Spleen (tissue), 11 donors: ENCODE measurements at regions not wholly inside any gene's neighbourhood (a gene's known extent, or its start where the extent isn't known, plus 50 kb on each side); places are given as distances from the start of the nearest gene placed in this dataset.
A peak's percentile ranks its signal among the peaks of the same experiment; 100 is the strongest.

Experiments
- DNase-seq: peaks from one replicate; pipeline ENCODE4 v3.0.0-alpha.2; 2020
- H3K27ac ChIP-seq, 8 donors: fragments of 200-600 bp; sonication (generic) in 7 of 8; 1 replicate in 4 of 8; 2 replicates in 4 of 8; pipeline versions ENCODE4 v1.5.0 to v1.8.0; 2016 to 2021; ENCODE audit warnings: inconsistent platforms in 4 of 8, mild to moderate bottlenecking in 4 of 8, moderate library complexity in 1 of 8
- H3K27me3 ChIP-seq, 7 donors: fragments of 200-600 bp; sonication (generic) in 6 of 7; replicated peaks in 1 of 7; 1 replicate in 4 of 7; 2 replicates in 3 of 7; pipeline versions ENCODE4 v1.5.0 to v1.8.0; 2016 to 2021; ENCODE audit warnings: inconsistent platforms in 3 of 7, mild to moderate bottlenecking in 1 of 7
- H3K36me3 ChIP-seq, 6 donors: fragments of 200-600 bp; sonication (generic) in 5 of 6; 1 replicate in 4 of 6; 2 replicates in 2 of 6; pipeline versions ENCODE4 v1.5.0 to v1.8.0; 2016 to 2021; ENCODE audit warnings: inconsistent platforms in 2 of 6
- H3K4me1 ChIP-seq, 6 donors: fragments of 200-600 bp; sonication (generic) in 5 of 6; 1 replicate in 3 of 6; 2 replicates in 3 of 6; pipeline versions ENCODE4 v1.5.0 to v1.8.0; 2016 to 2021; ENCODE audit warnings: inconsistent platforms in 3 of 6
- H3K4me3 ChIP-seq, 8 donors: fragments of 200-600 bp; sonication (generic) in 7 of 8; 1 replicate in 4 of 8; 2 replicates in 4 of 8; pipeline versions ENCODE4 v1.5.0 to v1.8.0; 2016 to 2021; ENCODE audit warnings: inconsistent platforms in 4 of 8, mild to moderate bottlenecking in 4 of 8, moderate library complexity in 2 of 8
- H3K9me3 ChIP-seq, 8 donors: fragments of 200-600 bp; sonication (generic) in 7 of 8; 1 replicate in 4 of 8; 2 replicates in 4 of 8; pipeline versions ENCODE4 v1.5.0 to v1.8.0; 2016 to 2021; ENCODE audit warnings: inconsistent platforms in 4 of 8
- POLR2A ChIP-seq, 3 donors: fragments of 450-650 bp; IDR thresholded peaks; one replicate each; pipeline ENCODE4 v1.5.1; 2017; ENCODE audit warnings: antibody characterized with exemption in 3 of 3, mild to moderate bottlenecking in 1 of 3
- POLR2AphosphoS5 ChIP-seq, 3 donors: sonication (generic); formaldehyde crosslinking; IDR thresholded peaks; one replicate each; pipeline ENCODE4 v1.5.1; 2017; ENCODE audit warnings: antibody characterized with exemption in 3 of 3
- WGBS, 5 donors: extraction: QIAGEN DNeasy Blood & Tissue Kit in 3 of 5; methylation state at CpG; one replicate each; pipeline versions ENCODE4 v1.1.5 to v1.1.7; 2013 to 2018; 5-methylcytosine and 5-hydroxymethylcytosine counted together
- intact Hi-C: fragments of 100-400 bp; cut with DNase I; formaldehyde crosslinking; loops from one replicate; pipeline ENCODE4 v1.15.0; 2023; ENCODE audit warnings: low total_unique reads
- TF ChIP-seq, protein P1 (sequence below), 11 experiments: fragments of 200-600 bp in 7 of 11; fragments of 450-650 bp in 4 of 11; sonication (generic) in 4 of 11; IDR thresholded peaks in 8 of 11; conservative IDR thresholded peaks in 3 of 11; 1 replicate in 7 of 11; 2 replicates in 4 of 11; pipeline versions ENCODE4 v1.4.0 to v1.8.0; 2016 to 2021; ENCODE audit warnings: antibody characterized with exemption in 11 of 11, inconsistent platforms in 4 of 11, mild to moderate bottlenecking in 1 of 11
- donor health status: healthy with polysubstance abuse.
- donor health status: DM: no; HTN: no; CAD: no; lungs with moderate emphysema.
- donor health status: DM: no; HTN: no; CAD: no.
- donor health status: Bipolar disorder and iron deficiency.
- donor health status: healthy.
- donor health status: DM: no; HTN: no; CAD: no.
- donor health status: DM: yes; HTN: yes; CAD: no.

DNA sequence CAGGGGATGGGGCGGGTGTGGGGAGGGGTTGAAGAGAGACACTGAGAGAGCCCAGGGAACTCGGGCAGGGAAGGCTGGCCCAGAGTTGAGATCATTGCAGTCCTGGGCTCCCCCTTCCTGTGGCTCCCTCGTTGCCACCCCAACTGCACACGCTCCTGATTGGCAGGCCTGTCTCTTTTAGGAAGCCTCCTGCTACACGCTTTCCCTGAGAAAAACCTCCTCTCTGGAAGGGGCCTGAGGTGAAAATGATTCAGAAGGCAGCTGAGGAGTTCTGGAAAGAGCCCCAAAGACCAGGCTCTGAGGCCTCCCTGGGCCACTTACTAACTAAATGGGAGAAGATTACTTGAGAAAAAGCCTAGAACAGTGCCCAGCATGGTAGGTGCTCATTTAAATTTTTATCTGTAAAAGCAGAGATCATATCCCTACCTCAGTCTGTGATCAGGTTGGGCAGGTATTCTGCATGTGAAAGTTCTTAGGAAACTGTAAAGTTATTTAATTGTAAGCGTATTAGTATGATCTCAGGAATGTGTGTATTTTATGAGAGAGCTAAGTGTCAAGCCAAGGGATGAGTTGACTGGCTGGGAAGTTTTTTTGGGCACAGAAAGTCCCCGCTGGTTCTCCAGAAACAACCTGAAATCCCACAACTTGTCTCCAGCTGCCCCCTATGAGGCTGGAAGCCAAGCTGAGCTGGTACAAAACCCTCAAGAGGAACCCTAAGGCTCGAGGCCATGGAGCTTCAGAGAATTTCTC lies 65.2 kb upstream of the EPS8L3 start:
- peaks cover 2 to 37% (median 20%) of the 10 kb centered on the region in 6 donors for H3K4me1 ChIP-seq
- no peak overlapping the region for H3K4me3 ChIP-seq
- intact Hi-C loops: no loop called here
- no peak for DNase-seq
- H3K9me3 ChIP-seq: peaks cover 0 to 14% (median 3%) of the 10 kb centered on the region in 8 donors
- TF ChIP-seq POLR2A (IDR thresholded peaks at IDR 0.05) (no peak), POLR2AphosphoS5 (IDR thresholded peaks at IDR 0.05) (no peak)
- TF ChIP-seq, protein P1, sequence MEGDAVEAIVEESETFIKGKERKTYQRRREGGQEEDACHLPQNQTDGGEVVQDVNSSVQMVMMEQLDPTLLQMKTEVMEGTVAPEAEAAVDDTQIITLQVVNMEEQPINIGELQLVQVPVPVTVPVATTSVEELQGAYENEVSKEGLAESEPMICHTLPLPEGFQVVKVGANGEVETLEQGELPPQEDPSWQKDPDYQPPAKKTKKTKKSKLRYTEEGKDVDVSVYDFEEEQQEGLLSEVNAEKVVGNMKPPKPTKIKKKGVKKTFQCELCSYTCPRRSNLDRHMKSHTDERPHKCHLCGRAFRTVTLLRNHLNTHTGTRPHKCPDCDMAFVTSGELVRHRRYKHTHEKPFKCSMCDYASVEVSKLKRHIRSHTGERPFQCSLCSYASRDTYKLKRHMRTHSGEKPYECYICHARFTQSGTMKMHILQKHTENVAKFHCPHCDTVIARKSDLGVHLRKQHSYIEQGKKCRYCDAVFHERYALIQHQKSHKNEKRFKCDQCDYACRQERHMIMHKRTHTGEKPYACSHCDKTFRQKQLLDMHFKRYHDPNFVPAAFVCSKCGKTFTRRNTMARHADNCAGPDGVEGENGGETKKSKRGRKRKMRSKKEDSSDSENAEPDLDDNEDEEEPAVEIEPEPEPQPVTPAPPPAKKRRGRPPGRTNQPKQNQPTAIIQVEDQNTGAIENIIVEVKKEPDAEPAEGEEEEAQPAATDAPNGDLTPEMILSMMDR (IDR thresholded peaks at IDR 0.05 in 8 of 11, conservative IDR thresholded peaks at IDR 0.05 in 3 of 11): no peak
- no peak overlapping the region for H3K27ac ChIP-seq
- H3K36me3 ChIP-seq: no peaks in the 10 kb centered on the region
- no peaks in the 10 kb centered on the region for H3K27me3 ChIP-seq
- WGBS, 5 donors: 84 to 90% (median 86%) methylated on average over 8 of the region's 8 CpGs

DNA sequence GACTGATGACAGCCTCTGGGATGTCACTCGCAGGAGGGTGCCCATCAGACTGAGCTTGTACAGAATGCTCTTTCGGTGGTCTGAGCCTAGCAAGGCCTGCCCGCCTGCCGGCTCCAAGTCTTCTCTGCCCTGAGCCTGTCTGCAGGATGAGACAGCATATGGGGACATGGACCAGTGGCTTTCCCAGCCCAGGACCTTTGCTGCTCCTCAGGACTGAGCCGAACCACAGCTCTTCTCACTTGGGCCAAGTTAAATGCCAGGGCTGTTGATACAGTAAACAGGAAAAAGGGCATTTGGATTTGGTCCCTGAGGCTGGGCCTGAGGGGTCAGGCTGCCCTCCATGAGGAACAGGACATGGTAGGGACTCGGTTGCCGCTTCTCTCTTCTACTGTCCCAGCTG lies 64.3 kb upstream of the EPS8L3 start:
- H3K27ac ChIP-seq: no peak overlapping the region
- H3K4me3 ChIP-seq: no peak overlapping the region
- no peaks in the 10 kb centered on the region for H3K36me3 ChIP-seq
- intact Hi-C loops: no loop called here
- TF ChIP-seq POLR2A (IDR thresholded peaks at IDR 0.05): no peak
- TF ChIP-seq, protein P1 (IDR thresholded peaks at IDR 0.05 in 8 of 11, conservative IDR thresholded peaks at IDR 0.05 in 3 of 11): no peak
- TF ChIP-seq POLR2AphosphoS5 (IDR thresholded peaks at IDR 0.05): no peak
- H3K27me3 ChIP-seq: no peaks in the 10 kb centered on the region
- DNase-seq: no peak
- H3K4me1 ChIP-seq: peaks cover 4 to 46% (median 28%) of the 10 kb centered on the region in 6 donors
- H3K9me3 ChIP-seq: peaks cover 0 to 14% (median 3%) of the 10 kb centered on the region in 8 donors
- 89 to 98% (median 96%) methylated on average over 5 to 7 of the region's 7 CpGs for WGBS, 5 donors

DNA sequence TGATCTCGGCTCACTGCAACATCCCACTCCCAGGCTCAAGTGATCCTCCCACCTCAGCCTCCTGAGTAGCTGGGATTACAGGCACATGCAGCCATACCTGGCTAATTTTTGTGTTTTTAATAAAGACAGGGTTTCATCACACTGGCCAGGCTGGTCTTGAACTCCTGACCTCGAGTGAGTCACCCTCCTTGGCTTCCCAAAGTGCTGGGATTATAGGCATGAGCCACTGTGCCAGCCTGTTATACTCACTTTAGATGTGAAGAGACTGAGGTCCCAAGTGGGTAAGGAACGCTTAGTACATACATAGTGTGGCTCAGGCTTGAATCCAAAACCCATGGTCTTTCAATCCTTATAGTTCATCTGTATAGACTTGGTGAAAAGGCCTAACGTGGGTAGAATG lies 63.7 kb upstream of the EPS8L3 start:
- Histone ChIP-seq H3K9me3 (peaks cover 0 to 12% (median 3%) of the 10 kb centered on the region in 8 donors), H3K36me3 (no peaks in the 10 kb centered on the region), H3K4me3 (no peak overlapping the region), H3K27me3 (no peaks in the 10 kb centered on the region), H3K4me1 (peaks cover 4 to 51% (median 33%) of the 10 kb centered on the region in 6 donors), H3K27ac (no peak overlapping the region)
- 64 to 93% (median 88%) methylated on average over 4 of the region's 4 CpGs for WGBS, 5 donors
- TF ChIP-seq POLR2A (IDR thresholded peaks at IDR 0.05) (no peak), POLR2AphosphoS5 (IDR thresholded peaks at IDR 0.05) (no peak)
- TF ChIP-seq, protein P1 (IDR thresholded peaks at IDR 0.05 in 8 of 11, conservative IDR thresholded peaks at IDR 0.05 in 3 of 11): no peak
- intact Hi-C loops: no loop called here
- no peak for DNase-seq

DNA sequence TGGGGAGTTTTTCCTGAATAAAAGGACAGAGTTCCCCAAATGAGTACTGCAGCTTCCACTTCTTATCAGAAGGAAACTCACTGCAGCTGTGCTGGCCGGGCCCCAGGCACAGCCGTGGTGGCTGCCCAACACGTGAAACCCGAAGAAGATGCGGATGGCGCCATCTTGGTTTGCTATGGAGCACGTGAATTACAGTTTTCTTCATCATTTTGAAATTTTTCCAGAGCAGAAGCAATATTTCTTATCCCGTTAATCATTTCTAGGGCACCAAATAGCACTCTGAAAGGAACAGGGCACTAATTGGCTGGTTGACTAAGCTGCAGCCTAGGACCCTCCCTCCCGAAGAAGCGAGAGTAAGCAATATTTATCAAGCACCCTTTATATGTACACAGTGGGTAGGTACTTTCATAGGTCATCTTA lies 63.2 kb upstream of the EPS8L3 start:
- Histone ChIP-seq H3K27ac (peak overlapping the region in 7 of 8 donors; percentile 25 to 77 (median 52)), H3K27me3 (no peaks in the 10 kb centered on the region), H3K4me1 (peaks cover 4 to 56% (median 38%) of the 10 kb centered on the region in 6 donors), H3K36me3 (no peaks in the 10 kb centered on the region), H3K4me3 (no peak overlapping the region), H3K9me3 (peaks cover 0 to 7% (median 0%) of the 10 kb centered on the region in 8 donors)
- TF ChIP-seq POLR2AphosphoS5 (IDR thresholded peaks at IDR 0.05): peak in 2 of 3 donors; percentile 41 to 71
- TF ChIP-seq, protein P1 (IDR thresholded peaks at IDR 0.05 in 8 of 11, conservative IDR thresholded peaks at IDR 0.05 in 3 of 11): no peak
- peak; percentile 78 for DNase-seq
- intact Hi-C loops: no loop called here
- 48 to 61% (median 53%) methylated on average over 10 of the region's 10 CpGs for WGBS, 5 donors
